GM18861 (cell line): ENCODE measurements at regions not wholly inside any gene's neighbourhood (a gene's known extent, or its start where the extent isn't known, plus 50 kb on each side); places are given as distances from the start of the nearest gene placed in this dataset.
"Not testable (repeated sequence)": the region's sequence is repeated elsewhere in the genome, so short reads cannot be mapped to it uniquely, and the experiment has no call there.

Experiments
- ATAC-seq: cut with Tn5 transposase; IDR thresholded peaks from one replicate; pipeline ENCODE4 v1.9.1; 2021; ENCODE audit not compliant: unreplicated experiment

DNA sequence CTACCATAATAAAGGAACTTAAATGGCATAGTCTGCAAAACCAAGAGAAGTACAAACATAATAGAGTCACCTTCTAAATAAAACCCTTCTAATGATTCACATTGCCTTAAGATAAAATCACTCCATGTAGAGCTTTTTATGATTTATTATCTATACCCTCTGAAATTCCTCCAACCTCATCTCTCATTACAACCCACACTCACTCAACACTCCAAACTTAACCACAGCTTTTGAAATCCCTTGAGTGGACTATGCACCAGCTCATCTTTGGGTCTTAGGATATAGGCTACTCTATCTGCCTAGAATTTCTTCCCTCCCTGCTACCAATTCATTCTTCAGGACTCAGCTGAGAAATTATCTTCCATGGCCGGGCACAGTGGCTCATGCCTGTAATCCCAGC lies 122.5 kb downstream of the CETN3 start:
- no peak for ATAC-seq

DNA sequence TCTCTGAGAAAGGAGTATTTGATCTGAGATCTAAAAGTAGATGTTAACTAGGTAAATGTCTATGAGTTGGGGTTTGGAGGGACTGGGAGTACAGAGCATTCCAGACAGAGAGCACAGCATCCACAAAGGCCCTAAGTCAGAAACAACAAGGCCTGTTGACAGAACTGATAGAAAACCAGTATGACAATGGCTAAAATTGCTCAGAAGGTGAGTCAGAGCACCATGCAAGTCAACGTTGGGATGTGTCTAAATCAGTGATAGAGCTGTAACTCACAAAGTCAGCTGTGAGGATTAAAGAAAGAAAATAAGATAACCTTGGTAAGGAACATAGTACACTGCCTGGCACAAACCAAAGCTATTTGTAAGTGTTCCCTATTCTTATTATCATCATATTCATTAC lies 124.0 kb downstream of the CETN3 start:
- no peak for ATAC-seq

DNA sequence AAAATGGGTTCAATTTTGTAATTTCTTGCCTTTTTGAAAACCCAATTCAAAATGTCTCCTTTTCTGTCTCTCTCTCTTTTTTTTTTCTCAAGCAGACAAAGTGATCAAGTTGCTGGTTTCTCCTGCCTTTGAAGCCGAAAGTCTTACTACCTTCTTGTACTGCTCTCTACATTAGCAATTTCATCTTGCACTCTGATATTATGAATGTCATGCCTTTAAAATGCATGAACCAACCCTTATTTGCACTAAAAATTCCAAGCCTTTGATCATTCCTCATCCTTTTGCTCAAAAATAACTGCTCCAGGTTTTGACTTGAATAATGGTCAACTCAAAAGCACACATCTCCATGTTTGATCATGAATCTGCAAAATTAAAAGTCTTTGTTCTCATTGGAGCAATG lies 125.2 kb downstream of the CETN3 start:
- ATAC-seq = no peak

DNA sequence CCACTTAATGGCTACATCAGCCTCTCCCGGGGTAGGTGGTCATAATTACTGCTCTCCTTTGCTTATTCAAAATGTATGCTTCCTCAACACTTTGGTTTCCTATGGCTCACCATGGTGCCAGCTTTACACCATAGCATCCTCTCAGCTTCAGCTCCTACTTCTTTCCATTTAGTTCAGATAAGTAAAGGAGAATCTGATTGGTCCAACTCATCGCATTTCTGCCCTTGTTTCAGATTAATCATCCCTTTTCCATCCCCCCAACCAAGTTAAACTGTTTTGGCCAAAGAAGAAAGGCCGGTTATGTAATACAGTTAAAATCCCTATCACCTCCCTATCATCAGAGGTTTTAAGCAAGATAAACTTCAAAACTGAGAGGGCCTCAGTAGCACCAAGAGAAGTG lies 130.5 kb downstream of the CETN3 start:
- no peak for ATAC-seq

DNA sequence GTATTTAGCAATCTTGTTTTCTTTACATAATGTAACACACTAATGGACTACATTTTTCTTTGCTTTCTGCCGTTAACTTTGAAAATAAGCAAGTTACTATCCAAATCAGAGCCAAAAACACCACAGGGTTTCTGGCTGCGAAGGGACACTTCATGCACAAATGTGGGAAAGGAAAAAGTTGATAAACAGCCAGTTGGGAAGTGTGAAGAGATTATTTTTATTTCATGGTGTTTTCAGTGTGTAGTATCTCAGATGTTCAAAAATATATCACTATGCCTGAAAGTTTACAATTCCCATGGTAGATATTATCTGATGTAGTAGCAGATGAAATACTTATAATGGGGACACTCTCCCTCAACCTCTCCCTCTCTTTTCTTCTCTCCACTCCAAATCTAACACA lies 135.3 kb downstream of the CETN3 start:
- ATAC-seq = no peak

DNA sequence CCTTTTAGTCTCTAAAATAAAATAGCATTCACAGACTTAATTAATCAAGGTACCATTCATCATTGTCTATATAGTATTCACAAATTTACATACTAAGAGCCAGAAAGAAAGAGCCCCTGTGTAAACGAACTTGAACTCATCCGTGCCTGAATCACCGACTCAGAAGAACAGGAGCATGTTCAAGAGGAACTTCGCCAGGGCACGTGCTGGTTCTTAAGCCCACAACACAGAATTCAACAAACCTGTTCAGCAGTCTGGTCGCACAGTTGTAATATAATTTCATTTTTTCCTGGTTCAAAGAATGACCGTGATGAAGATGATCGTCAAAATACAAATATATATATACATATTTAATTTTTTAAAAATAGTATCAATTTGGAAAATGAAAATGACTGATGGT lies 141.9 kb downstream of the CETN3 start:
- ATAC-seq = no peak

DNA sequence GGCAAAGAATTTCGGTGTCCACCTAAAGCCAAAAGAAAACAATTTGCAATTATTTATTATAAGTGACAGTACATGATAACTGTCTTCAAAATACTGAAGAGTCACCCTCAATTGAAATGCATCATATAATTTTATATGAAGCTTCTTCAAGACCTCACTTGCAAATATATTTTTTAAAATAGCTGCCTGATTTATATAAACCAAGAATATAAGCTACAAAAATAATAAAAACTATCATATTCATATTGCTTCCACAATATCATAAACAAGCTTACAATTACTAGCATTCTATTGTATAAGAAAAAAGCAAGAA lies 144.1 kb downstream of the CETN3 start:
- no peak for ATAC-seq

DNA sequence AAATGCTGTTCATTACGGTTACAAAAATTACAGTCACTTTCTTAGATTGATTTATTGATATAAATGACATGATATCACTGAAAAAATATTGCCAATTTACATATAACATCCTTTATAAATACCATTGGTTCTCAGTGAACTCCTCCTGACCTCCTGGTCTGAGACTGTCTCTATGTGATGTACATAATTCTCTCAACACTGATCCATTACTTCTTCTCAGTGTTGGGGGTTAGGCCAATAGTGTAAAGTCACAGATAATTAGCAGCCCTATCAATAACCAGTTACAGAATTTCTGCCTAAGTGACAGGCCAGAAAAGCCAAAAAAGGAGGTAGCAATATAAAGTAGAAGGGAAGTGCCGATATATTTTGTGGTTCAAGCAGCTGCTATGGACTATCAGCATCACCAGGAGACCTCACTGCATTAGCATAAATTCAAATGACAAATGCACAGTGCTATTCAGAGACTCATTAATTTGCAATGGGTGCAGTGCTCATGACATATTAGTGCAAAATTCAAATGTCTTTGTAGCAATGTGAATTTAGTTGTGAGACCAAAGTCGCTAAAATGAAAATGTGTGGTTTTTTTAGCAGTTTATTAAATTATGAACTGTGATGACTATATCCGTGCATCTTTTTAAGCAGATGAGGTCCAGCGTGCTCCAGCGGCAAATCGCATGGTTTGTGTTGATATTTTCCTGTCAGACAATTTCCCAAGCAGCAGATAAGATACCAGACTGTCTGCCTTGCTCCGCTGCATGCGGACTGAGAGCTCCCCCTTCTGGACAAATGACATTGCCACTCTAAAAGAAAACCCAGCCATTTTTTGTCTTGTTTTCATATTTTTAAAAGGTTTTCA lies 144.6 kb downstream of the CETN3 start:
- peak; percentile 67 for ATAC-seq

DNA sequence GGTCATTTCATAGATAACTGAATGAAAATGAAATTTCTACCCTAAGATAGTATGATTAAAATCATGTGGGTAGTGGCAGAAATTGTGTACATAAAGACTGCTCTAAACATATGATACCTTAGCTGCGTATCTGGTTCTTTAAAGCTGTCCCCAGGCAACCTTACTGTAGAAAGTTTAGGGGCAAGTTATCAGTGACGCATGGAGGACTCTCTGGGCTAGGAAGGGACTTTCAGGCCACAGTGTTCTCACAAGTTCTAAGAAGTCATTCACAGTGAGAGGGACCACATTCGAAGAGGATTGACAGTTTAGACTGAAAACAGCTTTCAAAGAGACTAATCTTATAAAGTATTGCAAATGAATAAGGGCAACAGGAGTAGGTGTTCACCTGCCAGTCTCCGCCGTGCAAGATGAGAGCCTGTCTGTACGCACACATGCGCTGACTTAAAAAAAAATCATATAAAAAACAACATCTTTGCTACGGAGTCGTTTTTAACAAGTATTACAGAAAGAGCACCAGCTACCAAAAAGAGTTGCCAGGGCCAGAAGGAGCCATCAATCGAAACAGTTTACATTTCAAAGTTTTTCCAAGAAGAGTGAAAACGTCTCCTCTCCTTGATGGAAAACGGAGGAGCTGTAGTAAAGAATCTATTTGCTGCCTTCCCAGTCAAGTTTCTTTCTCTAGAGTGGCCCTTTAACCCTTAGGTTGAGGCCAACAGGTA lies 146.3 kb downstream of the CETN3 start:
- no peak for ATAC-seq

DNA sequence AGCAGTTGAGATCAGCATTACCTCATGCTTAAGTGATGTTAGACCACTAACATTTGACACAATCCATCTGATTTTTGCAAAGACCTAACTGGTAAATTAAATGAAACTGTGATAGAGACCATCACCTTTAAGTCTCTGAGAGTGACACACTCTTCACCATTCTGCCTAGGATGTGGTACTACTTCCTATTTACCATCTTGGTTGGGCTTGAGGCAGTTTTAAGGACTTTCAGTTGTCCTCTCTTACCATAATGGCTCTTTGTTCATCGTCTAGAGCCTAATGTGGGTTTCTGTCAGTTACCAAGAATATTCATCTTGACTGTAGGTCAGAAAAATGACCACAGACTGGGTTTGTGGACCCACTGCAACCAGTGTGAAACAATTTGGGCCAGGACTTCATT lies 158.1 kb downstream of the CETN3 start:
- no peak for ATAC-seq

DNA sequence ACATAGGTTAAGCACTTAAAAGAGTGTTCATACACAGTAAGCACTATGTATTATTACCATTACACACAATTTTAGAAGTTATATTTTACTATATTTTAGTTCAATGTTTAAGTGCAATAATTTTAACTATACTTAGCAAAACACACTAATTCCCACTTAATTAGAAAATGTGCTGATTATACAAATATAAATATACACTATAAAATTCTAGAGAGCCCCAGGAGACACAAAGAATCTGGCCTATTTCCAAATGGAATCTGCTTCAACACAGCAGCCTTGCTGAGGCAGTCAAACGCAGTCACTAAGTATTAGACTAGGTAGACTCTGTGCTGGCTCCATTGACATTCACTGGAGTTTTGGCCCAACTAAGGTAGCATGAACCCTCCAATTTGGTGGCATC lies 160.9 kb downstream of the CETN3 start:
- no peak for ATAC-seq

DNA sequence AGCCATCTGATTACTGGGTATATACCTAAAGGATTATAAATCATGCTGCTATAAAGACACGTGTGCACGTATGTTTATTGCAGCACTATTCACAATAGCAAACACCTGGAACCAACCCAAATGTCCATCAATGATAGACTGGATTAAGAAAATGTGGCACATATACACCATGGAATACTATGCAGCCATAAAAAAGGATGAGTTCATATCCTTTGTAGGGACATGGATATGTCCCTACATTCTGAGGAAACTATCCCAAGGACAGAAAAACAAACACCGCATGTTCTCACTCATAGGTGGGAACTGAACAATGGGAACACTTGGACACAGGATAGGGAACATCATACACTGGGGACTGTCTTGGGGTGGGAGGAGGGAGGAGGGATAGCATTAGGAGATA lies 165.7 kb downstream of the CETN3 start:
- ATAC-seq = not testable (repeated sequence)

DNA sequence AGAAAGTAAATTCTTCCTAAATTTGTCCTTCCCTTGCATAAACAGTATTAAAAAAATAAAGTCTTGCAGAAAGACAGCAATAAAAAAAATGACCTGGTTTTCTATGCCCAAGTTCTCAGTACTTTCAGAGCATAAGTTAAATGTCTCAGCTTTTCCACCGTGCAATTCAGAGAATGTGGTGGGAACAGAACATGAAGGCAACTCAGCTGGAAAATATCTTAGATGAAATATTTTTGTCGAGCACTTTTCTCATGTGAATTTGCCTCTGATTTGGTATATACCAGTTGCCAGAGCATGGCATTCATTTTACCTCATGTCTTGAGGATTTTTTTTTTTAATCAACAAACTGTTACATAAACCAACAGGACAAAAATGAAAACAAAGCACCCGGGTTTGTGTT lies 176.1 kb downstream of the CETN3 start:
- ATAC-seq = no peak

DNA sequence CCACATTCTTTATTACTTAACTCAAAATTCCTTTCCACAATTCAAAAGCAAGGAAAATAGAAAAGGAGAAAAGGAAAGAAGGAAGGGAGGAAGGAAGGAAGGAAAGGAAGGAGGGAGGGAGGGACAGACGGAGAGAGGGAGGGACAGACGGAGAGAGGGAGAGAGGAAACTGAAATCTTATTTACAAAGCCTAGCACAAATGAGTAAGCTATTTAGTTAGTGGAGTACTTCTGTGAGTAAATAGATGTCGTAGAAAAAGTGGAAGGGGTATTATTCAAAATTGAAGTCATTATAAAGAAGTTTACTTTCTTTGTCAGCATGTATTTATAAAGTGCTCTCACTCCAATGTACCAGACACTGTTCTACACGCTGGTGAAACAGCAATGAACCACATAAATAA lies 177.9 kb downstream of the CETN3 start:
- ATAC-seq = no peak

DNA sequence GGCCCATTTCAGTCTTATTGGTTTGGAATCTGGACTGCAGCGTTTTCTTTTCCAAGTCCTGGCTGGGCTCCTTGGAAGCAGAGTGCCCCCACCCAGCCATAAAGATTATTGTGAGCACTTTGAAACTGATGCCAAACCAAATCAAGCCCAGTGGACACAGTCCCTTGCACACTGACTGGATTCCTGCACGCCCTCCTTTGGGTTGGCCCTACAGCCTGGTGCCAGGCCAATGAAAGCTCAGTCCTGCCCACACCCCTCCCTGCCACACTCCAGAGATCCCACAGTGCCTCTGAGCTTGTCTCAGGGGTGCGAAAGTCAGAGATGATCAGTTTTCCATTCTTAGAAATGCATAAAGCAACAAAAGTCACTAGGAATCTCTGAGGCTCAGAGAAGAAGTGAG lies 181.9 kb downstream of the CETN3 start:
- no peak for ATAC-seq

DNA sequence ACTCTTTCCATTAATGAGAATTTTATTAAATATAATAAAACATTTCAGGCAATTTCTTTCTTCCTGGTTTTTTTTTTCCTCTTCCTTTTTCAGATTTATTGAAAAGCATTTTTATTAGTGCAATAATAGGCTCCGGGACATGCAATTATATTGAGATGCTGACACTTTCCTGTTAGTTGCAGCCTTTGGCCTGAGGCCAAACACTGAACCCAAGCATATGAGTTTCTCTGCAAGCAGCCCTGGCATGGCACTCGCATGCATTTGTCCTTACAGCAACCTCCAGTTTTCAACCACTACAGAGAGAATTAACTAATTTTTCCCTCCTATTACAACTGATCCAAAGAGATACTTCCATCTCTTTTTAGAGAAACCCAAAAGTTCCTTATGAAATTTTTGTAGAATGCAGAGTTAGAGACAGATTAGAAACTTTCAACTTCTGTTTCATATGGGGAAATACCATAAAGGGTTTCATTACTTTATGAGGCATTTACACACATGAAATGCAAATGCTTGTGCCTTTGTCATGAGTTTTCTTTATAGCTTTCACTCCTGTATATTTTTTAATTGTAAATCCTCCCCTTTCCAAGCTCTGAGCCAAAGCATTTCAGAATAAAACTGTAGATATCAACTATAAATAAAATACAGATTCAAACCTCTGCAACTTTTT lies 183.0 kb downstream of the CETN3 start:
- no peak for ATAC-seq

DNA sequence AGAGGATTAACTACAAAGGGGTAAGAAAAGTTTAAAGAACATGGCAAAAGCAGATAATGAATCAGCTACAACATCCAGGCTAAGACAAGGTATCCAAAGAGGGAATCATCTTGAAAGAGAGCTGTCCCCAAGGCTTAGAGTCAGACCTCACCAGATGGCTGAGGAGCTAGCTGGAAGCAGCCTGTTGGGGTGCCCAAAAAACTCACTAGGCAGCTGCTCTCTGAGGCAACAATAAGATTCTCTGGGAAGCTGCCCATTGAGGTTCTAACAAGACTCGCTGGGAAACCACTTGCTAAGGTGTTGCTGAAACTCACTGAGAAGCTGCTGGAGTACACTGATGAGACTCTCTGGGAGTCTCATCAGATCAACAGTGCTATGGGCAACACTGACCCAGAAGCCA lies 185.2 kb downstream of the CETN3 start:
- ATAC-seq = no peak

DNA sequence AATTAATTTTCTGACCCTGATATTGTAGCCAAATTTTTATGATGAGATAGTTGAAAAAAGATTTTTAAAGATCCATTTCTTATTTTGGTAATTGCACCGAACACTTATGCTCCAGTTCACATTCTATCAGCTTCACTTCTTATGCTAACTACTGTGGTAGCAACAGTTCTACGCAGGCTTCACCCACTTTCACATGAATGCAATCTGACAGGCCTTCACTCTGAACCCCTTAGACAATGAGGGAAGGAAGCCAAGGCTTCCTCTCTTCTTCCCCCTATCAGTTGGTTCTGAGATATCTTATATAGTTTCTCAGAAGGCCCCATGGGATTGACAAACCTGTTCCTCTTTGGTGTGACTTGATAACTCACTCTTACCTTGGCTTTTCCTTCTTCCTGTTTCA lies 185.8 kb downstream of the CETN3 start:
- ATAC-seq = no peak

DNA sequence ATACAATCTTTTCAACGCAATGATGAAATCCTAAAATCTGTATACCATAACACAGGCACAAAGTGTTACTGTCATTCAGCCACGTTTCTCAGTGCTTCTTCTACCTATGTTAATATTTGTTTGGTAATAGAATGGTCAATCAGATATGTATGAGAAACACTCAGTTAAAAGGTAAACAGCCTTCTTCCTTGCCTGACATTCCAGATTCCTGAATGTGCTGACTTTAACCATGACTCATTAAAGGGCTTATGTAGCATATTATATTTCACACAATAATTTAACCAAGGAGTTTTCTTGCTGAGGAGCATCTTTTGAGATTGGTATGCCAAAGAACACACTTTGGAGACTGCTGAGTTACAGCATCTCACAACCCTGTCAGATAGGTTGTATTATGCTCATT lies 187.6 kb downstream of the CETN3 start:
- no peak for ATAC-seq

DNA sequence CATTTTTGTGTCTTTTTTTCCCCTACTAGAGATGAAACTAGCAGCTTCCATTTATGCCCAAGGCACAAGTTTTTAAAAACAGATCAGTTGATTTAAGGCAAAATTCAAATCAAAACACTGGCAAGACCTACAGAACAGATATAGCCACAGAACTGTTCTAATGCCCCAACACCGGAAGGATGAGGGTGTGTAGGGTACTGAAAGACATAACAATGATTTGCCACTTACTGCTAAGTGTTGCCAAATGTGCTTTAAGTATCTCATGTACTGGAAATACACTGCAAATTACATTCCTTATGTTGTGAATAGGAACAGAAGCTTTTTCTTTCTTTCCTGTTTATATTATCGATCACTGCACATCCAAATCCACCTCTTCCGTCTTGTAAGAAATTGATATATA lies 189.0 kb downstream of the CETN3 start:
- no peak for ATAC-seq

DNA sequence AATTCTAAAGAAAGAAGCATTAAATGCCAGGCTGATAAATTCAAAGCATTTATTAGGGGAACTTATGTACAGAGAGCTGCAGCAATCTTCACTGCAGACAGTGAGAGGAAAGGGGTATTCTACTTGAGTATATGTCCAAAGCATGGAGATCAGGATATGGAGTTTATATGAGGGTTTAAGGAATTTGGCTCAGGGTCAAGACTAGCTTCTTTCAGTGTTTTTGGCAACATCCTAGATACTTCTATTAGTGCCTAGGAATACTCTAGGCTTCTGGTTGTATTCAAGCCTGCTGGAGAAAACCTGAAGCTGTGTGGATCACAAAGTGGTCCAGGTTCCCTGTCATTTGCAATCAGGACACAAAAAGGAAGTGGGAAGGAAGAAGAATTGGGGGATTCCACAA lies 194.6 kb downstream of the CETN3 start:
- ATAC-seq = no peak

DNA sequence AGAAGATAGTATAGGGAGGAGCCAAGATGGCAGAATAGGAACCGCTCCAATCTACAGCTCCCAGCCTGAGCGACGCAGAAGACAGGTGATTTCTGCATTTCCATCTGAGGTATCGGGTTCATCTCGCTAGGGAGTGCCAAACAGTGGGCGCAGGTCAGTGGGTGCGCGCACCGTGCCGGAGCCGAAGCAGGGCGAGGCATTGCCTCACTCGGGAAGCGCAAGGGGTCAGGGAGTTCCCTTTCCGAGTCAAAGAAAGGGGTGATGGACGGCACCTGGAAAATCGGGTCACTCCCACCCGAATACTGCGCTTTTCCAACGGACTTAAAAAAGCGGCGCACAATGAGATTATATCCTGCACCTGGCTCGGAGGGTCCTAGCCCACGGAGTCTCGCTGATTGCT lies 201.2 kb downstream of the CETN3 start:
- not testable (repeated sequence) for ATAC-seq
